SK-N-SH (cell line): ENCODE measurements at regions not wholly inside any gene's neighbourhood (a gene's known extent, or its start where the extent isn't known, plus 50 kb on each side); places are given as distances from the start of the nearest gene placed in this dataset.

ENCODE experiments used
- CTCF ChIA-PET: fragments of 300-600, 350-600 bp; formaldehyde crosslinking; extraction: SDS; loops from one replicate; lab custom pipeline; 2021; lab: Yijun Ruan, JAX
- POLR2A ChIA-PET: fragments of 350-600 bp; sonication (Branson Sonifier 250); formaldehyde crosslinking; extraction: SDS; loops from one replicate; lab custom pipeline; 2020; ENCODE audit warnings: antibody characterized with exemption, inconsistent platforms; lab: Yijun Ruan, JAX
- DNase-seq: peaks from one replicate; pipeline ENCODE4 v3.0.0; 2012
- H2AFZ ChIP-seq: fragments of 200-600 bp; sonication (generic); 2 replicates; pipeline ENCODE4 v1.8.1; 2016; ENCODE audit warnings: antibody characterized with exemption, mild to moderate bottlenecking, low read depth
- H3F3A ChIP-seq: fragments of 200-600 bp; sonication (generic); replicated peaks from 2 replicates; pipeline ENCODE3; 2016; ENCODE audit warnings: antibody characterized with exemption, mild to moderate bottlenecking; ENCODE audit not compliant: insufficient read depth
- H3K27ac ChIP-seq, 2 experiments: fragments of 200-500 bp in 1 of 2; fragments of 200-600 bp in 1 of 2; sonication (Bioruptor generic) in 1 of 2; sonication (generic), shearing (Covaris generic) in 1 of 2; 2 replicates each; pipeline versions ENCODE4 v1.5.1 to v1.6.1; 2014 to 2016; ENCODE audit warnings: low read depth in 2 of 2, inconsistent platforms in 1 of 2, low read length in 1 of 2, mild to moderate bottlenecking in 1 of 2, mixed read lengths in 1 of 2
- H3K27me3 ChIP-seq: fragments of 200-600 bp; sonication (generic), shearing (Covaris generic); 2 replicates; pipeline ENCODE4 v1.6.1; 2016; ENCODE audit warnings: mixed run types; ENCODE audit not compliant: insufficient read depth
- H3K36me3 ChIP-seq, 2 experiments: fragments of 200-500 bp in 1 of 2; fragments of 200-600 bp in 1 of 2; sonication (Bioruptor generic) in 1 of 2; sonication (generic) in 1 of 2; replicated peaks in 1 of 2; 2 replicates each; pipeline versions ENCODE3 to v1.5.1; 2014 to 2016; ENCODE audit warnings: low read length in 1 of 2, mild to moderate bottlenecking in 1 of 2; ENCODE audit not compliant: insufficient read depth in 2 of 2, control insufficient read depth in 1 of 2
- H3K4me1 ChIP-seq, 2 experiments: fragments of 200-500 bp in 1 of 2; fragments of 200-600 bp in 1 of 2; sonication (Bioruptor generic) in 1 of 2; sonication (generic), shearing (Covaris generic) in 1 of 2; 2 replicates each; pipeline versions ENCODE4 v1.5.1 to v1.6.1; 2014 to 2016; ENCODE audit warnings: low read depth in 1 of 2, low read length in 1 of 2, mixed run types in 1 of 2; ENCODE audit not compliant: insufficient read depth in 2 of 2, control insufficient read depth in 1 of 2
- H3K4me2 ChIP-seq: fragments of 200-600 bp; sonication (generic), shearing (Covaris generic); 2 replicates; pipeline ENCODE4 v1.6.1; 2017; ENCODE audit warnings: mixed run types
- H3K4me3 ChIP-seq, 2 experiments: fragments of 200-500 bp in 1 of 2; fragments of 200-600 bp in 1 of 2; sonication (Bioruptor generic) in 1 of 2; sonication (generic), shearing (Covaris generic) in 1 of 2; 2 replicates each; pipeline versions ENCODE4 v1.5.1 to v1.8.1; 2014 to 2016; ENCODE audit warnings: low read depth in 2 of 2, inconsistent platforms in 1 of 2, low read length in 1 of 2, mild to moderate bottlenecking in 1 of 2, mixed read lengths in 1 of 2, moderate library complexity in 1 of 2
- H3K79me2 ChIP-seq: fragments of 200-600 bp; sonication (generic); 2 replicates; pipeline ENCODE4 v1.8.1; 2017; ENCODE audit warnings: mild to moderate bottlenecking; ENCODE audit not compliant: insufficient read depth
- H3K9ac ChIP-seq: fragments of 200-600 bp; sonication (generic); 2 replicates; pipeline ENCODE4 v1.6.1; 2017; ENCODE audit warnings: mixed run types
- H3K9me2 ChIP-seq: fragments of 200-600 bp; sonication (generic); 2 replicates; pipeline ENCODE4 v1.6.1; 2017; ENCODE audit warnings: mixed run types
- H3K9me3 ChIP-seq: fragments of 200-600 bp; sonication (generic); 2 replicates; pipeline ENCODE4 v1.6.1; 2017; ENCODE audit warnings: mixed run types, mild to moderate bottlenecking, moderate library complexity
- H4K20me1 ChIP-seq: fragments of 200-600 bp; sonication (generic); 2 replicates; pipeline ENCODE4 v1.6.1; 2017; ENCODE audit warnings: mild to moderate bottlenecking, mixed run types; ENCODE audit not compliant: insufficient read depth
- CTCF ChIP-seq: fragments of 200-600 bp; sonication (generic); IDR thresholded peaks from 2 replicates; pipeline ENCODE4 v1.6.1; 2017; ENCODE audit warnings: antibody characterized with exemption, mild to moderate bottlenecking, moderate library complexity
- ELF1 ChIP-seq: IDR thresholded peaks from 2 replicates; pipeline ENCODE4 v1.4.0; 2012
- EP300 ChIP-seq, 2 experiments: IDR thresholded peaks; 2 replicates each; pipeline versions ENCODE4 v1.4.0 to v1.6.1; 2012; ENCODE audit warnings: borderline replicate concordance in 1 of 2, low read depth in 1 of 2, low read length in 1 of 2
- EZH2phosphoT487 ChIP-seq: fragments of 200-600 bp; sonication (generic); IDR thresholded peaks from 2 replicates; pipeline ENCODE4 v1.6.1; 2017; ENCODE audit warnings: low read depth, mixed run types, mild to moderate bottlenecking, antibody characterized with exemption, moderate library complexity, borderline replicate concordance
- FOSL2 ChIP-seq: IDR thresholded peaks from 2 replicates; pipeline ENCODE4 v1.4.0; 2012; ENCODE audit warnings: low read depth, mild to moderate bottlenecking, moderate library complexity, borderline replicate concordance
- FOXJ3 ChIP-seq: sonication (generic); formaldehyde crosslinking; IDR thresholded peaks from 2 replicates; pipeline ENCODE4 v1.5.1; 2020; ENCODE audit warnings: mild to moderate bottlenecking, missing genetic modification reagents
- FOXM1 ChIP-seq: IDR thresholded peaks from 2 replicates; pipeline ENCODE4 v1.4.0; 2012; ENCODE audit warnings: low read depth, mild to moderate bottlenecking
- GABPA ChIP-seq: IDR thresholded peaks from 2 replicates; pipeline ENCODE4 v1.4.0; 2012; ENCODE audit warnings: low read depth, mild to moderate bottlenecking
- IRF3 ChIP-seq: fragments of 150-350 bp; IDR thresholded peaks from 2 replicates; pipeline ENCODE4 v1.6.1; 2016; ENCODE audit warnings: mild to moderate bottlenecking, low read depth, low read length
- JUND ChIP-seq: IDR thresholded peaks from 2 replicates; pipeline ENCODE4 v1.4.0; 2012
- MXI1 ChIP-seq: IDR thresholded peaks from 2 replicates; pipeline ENCODE4 v1.6.1; 2012; ENCODE audit warnings: mild to moderate bottlenecking, low read depth, low read length, improper control_type of control experiment
- NFIC ChIP-seq: IDR thresholded peaks from 2 replicates; pipeline ENCODE4 v1.4.0; 2012; ENCODE audit warnings: borderline replicate concordance
- POLR2AphosphoS5 ChIP-seq: IDR thresholded peaks from 2 replicates; pipeline ENCODE4 v1.6.1; 2012; ENCODE audit warnings: low read depth, low read length
- RCOR1 ChIP-seq: fragments of 150-350 bp; IDR thresholded peaks from 2 replicates; pipeline ENCODE4 v1.6.1; 2017; ENCODE audit warnings: antibody characterized with exemption, low read length
- RFX5 ChIP-seq: IDR thresholded peaks from 2 replicates; pipeline ENCODE4 v1.6.1; 2012; ENCODE audit warnings: mild to moderate bottlenecking, improper control_type of control experiment, low read length
- RXRA ChIP-seq: IDR thresholded peaks from 2 replicates; pipeline ENCODE4 v1.4.0; 2012; ENCODE audit warnings: low read depth, mild to moderate bottlenecking, borderline replicate concordance
- TAF1 ChIP-seq: IDR thresholded peaks from 2 replicates; pipeline ENCODE4 v1.6.1; 2012; ENCODE audit warnings: low read depth, mild to moderate bottlenecking, low read length, moderate library complexity, borderline replicate concordance
- TCF12 ChIP-seq: IDR thresholded peaks from 2 replicates; pipeline ENCODE4 v1.4.0; 2012
- TEAD4 ChIP-seq: IDR thresholded peaks from 2 replicates; pipeline ENCODE4 v1.4.0; 2012; ENCODE audit warnings: mild to moderate bottlenecking, borderline replicate concordance; ENCODE audit not compliant: insufficient read depth
- YY1 ChIP-seq: IDR thresholded peaks from 2 replicates; pipeline ENCODE4 v1.4.0; 2012; ENCODE audit warnings: low read depth, mild to moderate bottlenecking
- WGBS: methylation state at CpG from one replicate; pipeline ENCODE4 v1.1.6; 2017; ENCODE audit warnings: low lambda C conversion rate; 5-methylcytosine and 5-hydroxymethylcytosine counted together
- TF ChIP-seq, protein P1 (sequence below): IDR thresholded peaks from 2 replicates; pipeline ENCODE4 v1.4.0; 2012; ENCODE audit warnings: low read depth
- TF ChIP-seq, protein P2 (sequence below): fragments of 150-350 bp; IDR thresholded peaks from 2 replicates; pipeline ENCODE4 v1.6.1; 2017; ENCODE audit warnings: antibody characterized with exemption, low read length, low read depth, borderline replicate concordance

- no peak for TF ChIP-seq EZH2phosphoT487
- no peak for TF ChIP-seq FOXJ3
- TF ChIP-seq, protein P1, sequence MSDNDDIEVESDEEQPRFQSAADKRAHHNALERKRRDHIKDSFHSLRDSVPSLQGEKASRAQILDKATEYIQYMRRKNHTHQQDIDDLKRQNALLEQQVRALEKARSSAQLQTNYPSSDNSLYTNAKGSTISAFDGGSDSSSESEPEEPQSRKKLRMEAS = no peak
- TF ChIP-seq GABPA = no peak
- no peak for TF ChIP-seq YY1
- TF ChIP-seq RCOR1 = no peak
- TF ChIP-seq, all 33 proteins: peak for 0
Observed at GRCh38 chr2:121003391-121003790, 267.7 kb downstream of the GLI2 start (continued).

- Histone ChIP-seq H3K27me3 (no peaks in the 10 kb centered on the region), H2AFZ (no peak overlapping the region), H3K9me2 (no peaks in the 10 kb centered on the region), H3K9me3 (no peaks in the 10 kb centered on the region), H3K27ac (no peak overlapping the region), H3K4me2 (no peak overlapping the region), H4K20me1 (no peaks in the 10 kb centered on the region), H3K9ac (no peak overlapping the region), H3K79me2 (no peaks in the 10 kb centered on the region), H3K4me1 (no peaks in the 10 kb centered on the region), H3K36me3 (no peaks in the 10 kb centered on the region)
- DNase-seq = no peak
- POLR2A ChIA-PET = no interaction called here
- 46% methylated on average over 5 of the region's 5 CpGs for WGBS
- CTCF ChIA-PET = interaction anchor here (0.6 kb wide), 1 partner anchor 13 kb away, joined by 3 read pairs; no protein-coding TSS in a partner anchor
- TF ChIP-seq RCOR1 = no peak
- TF ChIP-seq TEAD4 = no peak
- no peak for TF ChIP-seq TAF1
- TF ChIP-seq, protein P2, sequence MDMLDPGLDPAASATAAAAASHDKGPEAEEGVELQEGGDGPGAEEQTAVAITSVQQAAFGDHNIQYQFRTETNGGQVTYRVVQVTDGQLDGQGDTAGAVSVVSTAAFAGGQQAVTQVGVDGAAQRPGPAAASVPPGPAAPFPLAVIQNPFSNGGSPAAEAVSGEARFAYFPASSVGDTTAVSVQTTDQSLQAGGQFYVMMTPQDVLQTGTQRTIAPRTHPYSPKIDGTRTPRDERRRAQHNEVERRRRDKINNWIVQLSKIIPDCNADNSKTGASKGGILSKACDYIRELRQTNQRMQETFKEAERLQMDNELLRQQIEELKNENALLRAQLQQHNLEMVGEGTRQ = no peak
- no peak for TF ChIP-seq GABPA
- TF ChIP-seq, protein P1 = no peak
- TF ChIP-seq JUND = no peak
- no peak for TF ChIP-seq FOSL2
- no peak for TF ChIP-seq MXI1
- TF ChIP-seq EP300 (IDR thresholded peaks at IDR 0.05; ENCODE audit: borderline replicate concordance in 1 of 2, low read depth in 1 of 2, low read length in 1 of 2) = no peak
- no peak for TF ChIP-seq POLR2AphosphoS5
- TF ChIP-seq CTCF = no peak
- no peak for TF ChIP-seq RFX5
- no peak for TF ChIP-seq FOXM1
- TF ChIP-seq ELF1 = no peak
- no peak for TF ChIP-seq IRF3
- no peak for TF ChIP-seq NFIC
- no peak for TF ChIP-seq TCF12
- TF ChIP-seq RXRA = no peak
- TF ChIP-seq, all 33 proteins: peak for 0
- H3F3A ChIP-seq = no peaks in the 10 kb centered on the region
- no peak overlapping the region for H3K4me3 ChIP-seq
Observed at GRCh38 chr2:121004359-121004758, 268.7 kb downstream of the GLI2 start.
